HG03521 (cell line): ENCODE measurements at regions not wholly inside any gene's neighbourhood (a gene's known extent, or its start where the extent isn't known, plus 50 kb on each side); places are given as distances from the start of the nearest gene placed in this dataset.
"Not testable (repeated sequence)": the region's sequence is repeated elsewhere in the genome, so short reads cannot be mapped to it uniquely, and the experiment has no call there.

Experiments used
- ATAC-seq: cut with Tn5 transposase; IDR thresholded peaks from one replicate; pipeline ENCODE4 v1.9.1; 2021; ENCODE audit warnings: mild to moderate bottlenecking, moderate library complexity; ENCODE audit not compliant: unreplicated experiment

- ATAC-seq: no peak
These were observed 158.7 kb downstream of the MTHFS start for GRCh38 chr15:79738143-79738542.

- ATAC-seq: no peak
These were observed 156.3 kb downstream of the MTHFS start for GRCh38 chr15:79740561-79740960.

DNA sequence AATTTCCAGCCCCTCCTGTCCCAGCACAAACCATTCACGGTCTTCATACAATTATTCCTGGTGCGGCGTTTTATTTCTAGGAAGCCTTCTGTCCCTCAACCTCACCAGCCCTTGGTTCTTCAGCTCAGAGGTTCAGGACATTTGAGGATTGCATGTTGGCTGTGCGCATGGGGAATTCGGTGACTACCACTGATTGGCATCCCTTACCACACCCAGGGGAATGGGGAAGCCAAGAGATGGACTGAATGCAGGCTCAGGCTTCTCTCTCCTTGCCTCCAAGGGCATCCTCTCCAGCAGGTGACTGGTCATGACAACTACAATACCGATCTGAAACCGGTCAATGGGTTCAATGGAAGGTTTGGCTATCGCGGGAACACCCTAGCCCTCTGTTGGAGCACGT lies 153.8 kb downstream of the MTHFS start:
- no peak for ATAC-seq

DNA sequence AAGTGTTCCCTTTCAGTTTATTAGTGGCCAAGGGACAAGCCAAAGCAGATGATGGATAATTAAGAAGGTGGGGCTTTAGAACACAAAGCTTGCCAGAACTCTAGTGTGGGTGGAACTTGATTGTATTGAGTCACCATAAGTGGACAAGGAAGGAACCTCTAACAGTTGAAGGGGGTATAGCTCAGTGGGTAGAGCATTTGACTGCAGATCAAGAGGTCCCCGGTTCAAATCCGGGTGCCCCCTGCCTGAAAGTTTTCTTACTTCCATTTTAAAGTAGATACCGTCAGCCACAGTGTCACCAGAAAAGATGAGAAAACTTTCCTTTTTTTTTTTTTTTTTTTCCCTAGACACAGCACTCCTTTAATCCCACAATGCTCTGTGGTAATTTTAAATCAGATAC lies 152.3 kb downstream of the MTHFS start:
- ATAC-seq: not testable (repeated sequence)

- no peak for ATAC-seq
These were observed 140.4 kb downstream of the MTHFS start for GRCh38 chr15:79756365-79756764.

GRCh38 chr15:79765081-79765480 lies 131.7 kb downstream of the MTHFS start:
- no peak for ATAC-seq

- no peak for ATAC-seq
These were observed 127.7 kb downstream of the MTHFS start for GRCh38 chr15:79769069-79769481.

DNA sequence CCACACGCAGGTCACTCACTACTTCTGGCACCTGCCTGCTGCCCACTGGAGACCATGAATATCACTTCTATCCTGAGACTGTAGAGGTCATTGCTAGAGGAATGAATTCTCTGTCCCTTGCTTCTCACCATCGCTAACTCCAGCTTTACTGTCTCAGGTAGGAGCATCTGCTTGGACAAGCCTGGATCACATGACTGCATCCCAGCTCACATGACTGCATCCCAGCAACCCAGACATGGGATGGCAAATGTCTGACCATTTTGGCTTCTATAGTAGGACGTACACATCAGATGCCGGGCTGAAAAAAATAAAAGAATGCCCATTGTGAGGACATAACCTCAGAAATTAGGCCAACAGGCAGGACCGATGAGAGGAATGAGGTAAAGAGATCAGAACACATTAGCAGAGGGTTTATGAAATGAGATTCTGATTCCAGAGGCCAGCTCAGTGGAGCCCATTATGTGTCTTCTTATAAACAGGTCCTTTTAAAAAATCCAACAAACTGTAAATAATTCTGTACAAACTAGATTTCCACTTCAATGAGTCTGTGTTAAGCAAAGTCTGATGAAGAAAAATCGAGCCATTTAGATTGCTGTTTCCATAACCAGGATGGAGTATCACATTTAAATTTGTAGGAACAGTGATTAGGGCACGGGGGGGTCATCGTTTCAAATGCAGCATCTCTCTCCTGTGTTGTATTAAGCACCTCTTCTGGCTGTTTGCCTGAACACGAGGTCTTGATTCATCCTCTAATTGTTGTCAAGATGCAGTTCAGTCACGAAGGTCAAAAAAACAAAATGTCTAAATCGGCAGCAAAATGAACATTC lies 126.7 kb downstream of the MTHFS start:
- no peak for ATAC-seq

- no peak for ATAC-seq
These were observed 123.7 kb downstream of the MTHFS start for GRCh38 chr15:79773128-79773527.

DNA sequence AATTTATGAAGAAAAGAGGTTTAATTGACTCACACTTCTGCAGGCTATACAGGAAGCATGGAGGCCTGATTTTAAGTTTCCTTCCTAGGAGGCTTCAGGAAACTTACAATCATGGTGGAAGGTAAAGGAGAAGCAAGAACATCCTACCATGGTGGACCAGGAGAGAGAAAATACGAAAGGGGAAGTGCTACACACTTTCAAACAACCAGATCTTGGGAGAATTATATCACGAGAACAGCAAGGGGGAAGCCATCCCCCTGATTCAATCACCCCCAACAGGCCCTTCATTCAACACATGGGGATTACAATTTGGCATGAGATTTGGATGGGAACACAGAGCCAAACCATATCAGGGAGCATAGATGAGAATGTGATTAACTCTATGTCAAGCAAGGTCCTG lies 121.0 kb downstream of the MTHFS start:
- ATAC-seq: no peak

GRCh38 chr15:79777916-79778315 lies 118.9 kb downstream of the MTHFS start:
- no peak for ATAC-seq

DNA sequence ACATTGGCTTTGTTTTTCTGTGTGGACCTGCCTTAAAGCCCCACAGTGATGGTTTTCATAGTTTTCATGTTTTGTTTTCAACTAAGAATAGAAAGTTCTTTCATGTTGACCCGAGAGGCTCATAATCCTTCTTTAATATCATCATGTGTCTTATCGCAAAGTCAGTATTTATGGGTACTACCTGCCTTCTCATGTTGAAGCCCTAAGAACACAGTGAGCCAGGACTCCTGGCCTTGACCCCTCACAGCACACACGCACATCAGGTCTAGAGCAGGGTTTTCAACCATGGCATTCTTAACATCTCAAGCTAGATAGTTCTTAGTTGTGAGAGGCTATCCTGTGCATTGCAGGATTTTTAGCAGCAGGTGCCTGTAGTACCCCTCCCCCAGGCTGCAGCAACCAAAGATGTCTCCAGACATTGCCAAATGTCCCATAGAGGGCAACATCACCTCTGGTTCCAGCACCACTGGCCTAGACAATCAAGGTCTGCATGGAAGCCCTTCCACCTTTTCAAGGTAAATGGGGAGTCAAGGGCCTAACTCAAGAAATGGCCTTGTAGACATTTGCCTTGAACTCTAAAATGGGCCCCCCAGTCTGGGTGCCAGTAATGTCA lies 118.3 kb downstream of the MTHFS start:
- ATAC-seq: no peak

GRCh38 chr15:79779746-79780145 lies 117.1 kb downstream of the MTHFS start:
- no peak for ATAC-seq

DNA sequence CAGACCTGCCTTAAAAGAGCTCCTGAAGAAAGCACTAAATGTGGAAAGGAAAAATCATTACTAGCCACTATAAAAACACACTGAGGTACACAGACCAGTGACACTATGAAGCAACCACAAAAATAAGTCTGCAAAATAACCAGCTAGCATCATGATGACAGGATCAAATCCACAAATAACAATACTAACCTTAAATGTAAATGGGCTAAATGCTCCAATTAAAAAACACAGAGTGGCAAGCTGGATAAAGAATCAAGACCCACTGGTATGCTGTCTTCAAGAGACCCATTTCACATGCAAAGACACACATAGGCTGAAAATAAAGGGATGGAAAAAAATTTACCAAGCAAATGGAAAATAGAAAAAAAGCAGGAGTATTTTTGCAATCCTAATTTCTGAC lies 114.5 kb downstream of the MTHFS start:
- ATAC-seq: not testable (repeated sequence)
